Choroid plexus epithelial cell (primary cell): ENCODE measurements at regions not wholly inside any gene's neighbourhood (a gene's known extent, or its start where the extent isn't known, plus 50 kb on each side); places are given as distances from the start of the nearest gene placed in this dataset.

Experiments used
- DNase-seq: peaks from one replicate; pipeline ENCODE4 v3.0.0-alpha.2; 2010; ENCODE audit warnings: low read depth
- H3K4me3 ChIP-seq: 2 replicates; pipeline ENCODE4 v1.5.1; 2011; ENCODE audit warnings: low read depth, mild to moderate bottlenecking, control low read depth, low read length, moderate library complexity
- TF ChIP-seq, protein P1 (sequence below): conservative IDR thresholded peaks from 2 replicates; pipeline ENCODE4 v1.5.1; 2011; ENCODE audit warnings: low read depth, mild to moderate bottlenecking, control low read depth, inconsistent platforms, low read length, moderate library complexity

DNA sequence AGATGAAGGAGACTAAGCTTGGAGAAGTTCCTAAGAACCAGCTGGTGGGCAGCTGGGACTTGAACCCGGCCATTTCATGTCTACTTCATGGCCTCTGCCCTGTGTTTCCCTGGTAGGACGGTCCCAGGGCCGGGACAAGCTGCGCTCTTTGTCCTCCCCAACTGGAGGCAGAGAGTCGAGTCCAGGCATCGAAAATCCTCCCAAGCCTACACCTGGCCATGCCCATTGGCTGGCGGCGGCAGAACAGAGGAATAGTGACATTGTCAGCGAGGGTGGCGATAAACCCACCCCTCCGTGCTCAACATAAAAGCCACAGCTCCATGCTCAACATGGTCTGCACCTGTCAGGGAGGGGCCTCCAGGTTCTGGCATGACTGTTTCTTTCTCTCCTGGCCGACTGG is 77.7 kb downstream of the RBFOX3 start:
- H3K4me3 ChIP-seq: no peak overlapping the region
- TF ChIP-seq, protein P1, sequence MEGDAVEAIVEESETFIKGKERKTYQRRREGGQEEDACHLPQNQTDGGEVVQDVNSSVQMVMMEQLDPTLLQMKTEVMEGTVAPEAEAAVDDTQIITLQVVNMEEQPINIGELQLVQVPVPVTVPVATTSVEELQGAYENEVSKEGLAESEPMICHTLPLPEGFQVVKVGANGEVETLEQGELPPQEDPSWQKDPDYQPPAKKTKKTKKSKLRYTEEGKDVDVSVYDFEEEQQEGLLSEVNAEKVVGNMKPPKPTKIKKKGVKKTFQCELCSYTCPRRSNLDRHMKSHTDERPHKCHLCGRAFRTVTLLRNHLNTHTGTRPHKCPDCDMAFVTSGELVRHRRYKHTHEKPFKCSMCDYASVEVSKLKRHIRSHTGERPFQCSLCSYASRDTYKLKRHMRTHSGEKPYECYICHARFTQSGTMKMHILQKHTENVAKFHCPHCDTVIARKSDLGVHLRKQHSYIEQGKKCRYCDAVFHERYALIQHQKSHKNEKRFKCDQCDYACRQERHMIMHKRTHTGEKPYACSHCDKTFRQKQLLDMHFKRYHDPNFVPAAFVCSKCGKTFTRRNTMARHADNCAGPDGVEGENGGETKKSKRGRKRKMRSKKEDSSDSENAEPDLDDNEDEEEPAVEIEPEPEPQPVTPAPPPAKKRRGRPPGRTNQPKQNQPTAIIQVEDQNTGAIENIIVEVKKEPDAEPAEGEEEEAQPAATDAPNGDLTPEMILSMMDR: no peak
- no peak for DNase-seq

DNA sequence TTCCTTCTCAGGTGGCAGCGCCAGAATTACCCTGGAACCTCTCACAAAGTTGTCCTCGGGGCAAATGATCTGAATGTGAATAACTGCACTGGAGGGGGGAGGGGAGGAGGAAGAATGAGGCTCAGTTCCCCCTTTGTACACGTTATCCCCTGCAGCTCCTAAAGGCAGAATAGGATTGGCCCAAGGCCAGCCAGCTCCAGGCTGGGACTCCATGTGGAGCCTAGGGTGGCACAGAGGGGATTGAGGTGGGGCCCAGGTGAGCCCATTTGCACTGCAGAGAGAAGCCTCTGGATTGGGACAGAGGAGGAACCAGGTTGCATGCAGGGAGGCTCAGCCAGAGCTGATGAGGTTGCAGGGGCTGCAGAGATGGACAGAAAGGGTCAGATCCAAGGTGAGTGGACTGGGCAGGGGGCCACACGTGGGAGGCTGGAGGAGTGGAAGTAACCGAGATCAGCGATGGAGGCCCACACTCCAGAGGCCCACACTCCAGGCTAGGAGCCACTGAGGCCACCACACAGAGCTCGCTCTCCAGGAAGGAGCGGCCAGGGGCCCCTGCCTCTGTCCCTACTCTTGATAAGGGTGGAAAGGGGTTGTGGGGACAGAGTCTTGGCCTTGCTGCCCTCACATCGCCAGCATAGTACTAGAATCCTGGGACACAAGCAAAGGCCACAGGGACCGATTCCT is 78.6 kb downstream of the RBFOX3 start:
- TF ChIP-seq, protein P1: no peak
- DNase-seq: no peak
- no peak overlapping the region for H3K4me3 ChIP-seq

DNA sequence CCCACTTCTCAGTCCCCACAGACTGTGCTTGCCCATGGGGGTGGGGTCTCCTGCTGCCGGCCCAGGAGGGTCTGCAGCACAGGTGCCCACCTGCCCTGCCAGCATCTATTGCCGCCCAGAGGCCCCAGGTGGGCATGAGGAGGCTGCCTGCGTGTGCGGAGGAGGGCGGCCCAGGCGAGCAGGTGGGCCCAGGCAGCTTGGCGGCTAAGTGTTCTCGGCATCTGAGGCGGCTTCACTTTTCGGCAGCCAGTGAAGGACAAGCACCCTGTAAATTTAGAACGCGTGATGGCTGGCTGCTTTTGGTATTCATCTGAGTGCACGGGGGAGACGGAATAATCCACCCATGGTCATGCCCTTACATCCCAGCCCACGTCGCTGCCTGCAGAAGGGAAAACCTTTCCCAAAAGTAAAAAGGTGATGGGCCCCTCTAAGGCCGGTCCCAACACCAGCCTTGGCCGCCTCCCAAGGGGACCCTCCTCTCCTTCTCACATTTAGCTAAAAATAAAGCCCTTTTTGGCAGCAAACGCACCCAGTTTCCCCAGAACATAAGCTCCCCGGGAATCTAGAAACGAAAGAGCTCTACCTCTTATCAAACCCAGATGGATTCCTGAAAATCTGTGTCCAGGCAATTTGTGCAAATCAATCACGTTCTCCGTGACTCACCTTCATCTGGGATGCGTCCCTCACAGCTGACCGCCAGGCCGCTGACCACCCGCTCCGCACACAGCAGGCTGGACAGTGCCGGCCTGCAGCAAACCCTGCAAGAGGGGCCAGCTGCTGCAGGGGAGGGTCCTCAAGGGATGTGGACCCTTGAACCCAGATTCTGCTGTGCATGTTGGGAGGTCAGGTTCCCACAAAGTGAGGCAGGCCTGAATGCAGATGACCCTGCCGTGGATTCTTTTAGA is 79.4 kb downstream of the RBFOX3 start:
- no peak for DNase-seq
- TF ChIP-seq, protein P1: no peak
- H3K4me3 ChIP-seq: no peak overlapping the region

DNA sequence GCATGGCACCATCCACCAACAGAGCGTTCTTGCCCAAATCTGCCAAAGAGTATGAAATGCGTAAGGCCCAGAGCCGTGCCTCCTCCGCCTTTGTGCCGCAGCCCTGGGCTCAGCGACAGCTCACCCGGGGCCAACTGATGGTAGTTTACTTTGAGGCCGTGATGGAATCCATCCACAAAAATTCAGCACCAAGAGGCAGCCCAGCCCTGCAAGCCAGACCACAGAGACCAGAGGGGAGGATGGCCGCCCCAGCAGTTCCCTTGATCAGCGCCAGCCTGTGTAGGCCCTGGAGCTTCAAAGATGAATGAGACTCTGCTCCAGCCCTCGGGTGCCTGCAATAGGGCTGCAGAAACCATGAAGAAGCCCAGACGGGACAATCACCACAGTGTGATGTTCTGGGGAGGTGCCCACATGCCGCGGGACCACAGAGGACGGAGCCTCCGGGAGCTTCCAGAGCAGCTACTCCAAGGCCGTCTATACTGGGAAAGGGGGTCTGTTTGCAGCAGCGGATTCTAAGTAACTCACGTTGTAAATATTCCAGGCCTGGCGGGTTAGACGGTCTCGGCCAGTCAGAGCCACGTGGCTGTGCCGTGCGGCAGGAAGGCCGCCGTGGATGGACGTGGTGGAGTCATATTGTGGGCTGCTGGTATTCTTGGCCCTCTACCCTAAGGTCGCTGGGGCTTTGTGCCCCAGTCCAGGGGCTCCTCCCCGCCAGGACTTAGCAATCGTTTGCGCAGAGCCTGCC is 80.3 kb downstream of the RBFOX3 start:
- DNase-seq: no peak
- TF ChIP-seq, protein P1: no peak
- H3K4me3 ChIP-seq: no peak overlapping the region

DNA sequence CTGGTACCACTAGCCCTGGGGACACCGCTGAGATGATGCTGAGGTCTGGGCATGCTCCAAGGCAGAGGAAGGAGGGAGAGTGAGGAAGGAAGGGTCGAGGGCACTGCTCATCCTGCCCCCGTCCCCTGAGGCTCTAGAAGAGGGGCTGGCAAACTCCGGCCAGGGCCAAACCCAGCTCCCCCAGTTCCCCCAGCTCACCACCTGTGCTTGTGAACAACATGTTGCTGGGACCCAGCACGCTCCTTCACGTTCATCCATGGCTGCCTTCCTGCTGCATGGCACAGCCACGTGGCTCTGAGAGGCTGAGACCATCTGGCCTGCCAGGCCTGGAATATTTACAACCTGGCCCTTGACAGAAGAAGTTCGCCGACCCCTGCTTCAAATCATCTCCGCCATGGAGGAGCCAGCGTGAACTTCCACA is 81.2 kb downstream of the RBFOX3 start:
- DNase-seq: no peak
- H3K4me3 ChIP-seq: no peak overlapping the region
- TF ChIP-seq, protein P1: no peak

DNA sequence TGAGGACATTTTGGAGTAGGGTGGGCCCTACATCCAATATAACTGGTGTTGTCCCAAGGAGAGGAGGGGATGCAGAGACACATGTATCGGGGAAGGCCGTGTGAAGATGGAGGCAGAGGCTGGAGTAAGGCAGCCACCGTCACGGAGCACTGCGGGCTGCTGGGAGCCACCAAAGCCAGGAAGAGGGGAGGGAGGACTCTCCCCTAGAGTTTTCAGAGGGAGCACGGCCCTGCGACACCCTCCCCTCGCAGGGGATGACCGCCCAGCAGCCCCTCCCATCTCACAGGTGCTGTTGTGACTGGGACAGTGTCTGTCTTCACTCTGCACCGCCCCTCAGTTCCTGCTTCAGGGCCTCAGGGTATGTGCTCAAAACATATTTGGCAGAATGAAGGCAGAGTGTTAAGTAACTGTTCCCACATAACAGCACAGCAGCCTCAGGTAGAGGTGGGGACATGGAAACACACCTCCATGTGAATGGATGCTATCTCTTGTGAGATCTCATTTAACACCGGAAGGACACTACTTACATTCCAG is 82.2 kb downstream of the RBFOX3 start:
- no peak overlapping the region for H3K4me3 ChIP-seq
- DNase-seq: no peak
- TF ChIP-seq, protein P1: no peak
